Transverse colon (tissue), 4 donors: ENCODE measurements at regions not wholly inside any gene's neighbourhood (a gene's known extent, or its start where the extent isn't known, plus 50 kb on each side); places are given as distances from the start of the nearest gene placed in this dataset.

ENCODE experiments used
- DNase-seq: peaks from one replicate; pipeline ENCODE4 v3.0.0-alpha.2; 2019
- H3K27ac ChIP-seq, 4 donors: fragments of 200-600 bp; sonication (generic); 2 replicates each; pipeline ENCODE4 v1.5.1; 2016 to 2018; ENCODE audit warnings: inconsistent platforms in 4 of 4
- H3K27me3 ChIP-seq: fragments of 200-600 bp; sonication (generic); 2 replicates; pipeline ENCODE4 v1.5.1; 2017; ENCODE audit warnings: inconsistent platforms
- H3K36me3 ChIP-seq, 4 donors: fragments of 200-600 bp; sonication (generic); 2 replicates each; pipeline ENCODE4 v1.5.1; 2017 to 2019; ENCODE audit warnings: inconsistent platforms in 4 of 4
- H3K4me1 ChIP-seq, 4 donors: fragments of 200-600 bp; sonication (generic); 2 replicates each; pipeline ENCODE4 v1.5.1; 2017 to 2020; ENCODE audit warnings: inconsistent platforms in 4 of 4
- H3K4me3 ChIP-seq, 4 donors: fragments of 200-600 bp; sonication (generic); 1 replicate in 1 of 4; 2 replicates in 3 of 4; pipeline versions ENCODE4 v1.5.1 to v1.6.1; 2017 to 2019; ENCODE audit warnings: inconsistent platforms in 4 of 4
- H3K9me3 ChIP-seq, 2 donors: fragments of 200-600 bp; sonication (generic); 2 replicates each; pipeline ENCODE4 v1.5.1; 2017 to 2019; ENCODE audit warnings: inconsistent platforms in 2 of 2
- EP300 ChIP-seq: sonication (generic); formaldehyde crosslinking; IDR thresholded peaks from one replicate; pipeline ENCODE4 v1.6.1; 2017; ENCODE audit warnings: antibody characterized with exemption, low read depth
- POLR2A ChIP-seq: fragments of 450-650 bp; IDR thresholded peaks from one replicate; pipeline ENCODE4 v1.6.1; 2016; ENCODE audit warnings: antibody characterized with exemption, mild to moderate bottlenecking, moderate library complexity
- POLR2AphosphoS5 ChIP-seq, 3 donors: sonication (generic); formaldehyde crosslinking; IDR thresholded peaks; one replicate each; pipeline ENCODE4 v1.6.1; 2016; ENCODE audit warnings: antibody characterized with exemption in 3 of 3
- WGBS, 2 donors: methylation state at CpG; one replicate each; pipeline ENCODE4 v1.1.5; 2018; ENCODE audit warnings: low coverage in 1 of 2; 5-methylcytosine and 5-hydroxymethylcytosine counted together
- in situ Hi-C, 4 donors: fragments of 200-750 bp; cut with MboI; loops; one replicate each; pipeline versions ENCODE4 v1.15.0 to v1.15.1; 2017; ENCODE audit warnings: low sequenced_read_pairs in 3 of 4, low pct_ligation_motif_present in 1 of 4, low pct_unique_long_range_greater_than_20kb in 1 of 4
- intact Hi-C: fragments of 100-400 bp; cut with DNase I; formaldehyde crosslinking; loops from one replicate; pipeline ENCODE4 v1.15.1; 2023; ENCODE audit warnings: low total_unique reads
- TF ChIP-seq, protein P1 (sequence below), 5 experiments: fragments of 200-600 bp in 3 of 5; fragments of 450-650 bp in 2 of 5; sonication (generic) in 3 of 5; IDR thresholded peaks; 1 replicate in 2 of 5; 2 replicates in 3 of 5; pipeline ENCODE4 v1.5.1; 2016 to 2017; ENCODE audit warnings: antibody characterized with exemption in 5 of 5, inconsistent platforms in 3 of 5, mild to moderate bottlenecking in 2 of 5, moderate library complexity in 1 of 5

DNA sequence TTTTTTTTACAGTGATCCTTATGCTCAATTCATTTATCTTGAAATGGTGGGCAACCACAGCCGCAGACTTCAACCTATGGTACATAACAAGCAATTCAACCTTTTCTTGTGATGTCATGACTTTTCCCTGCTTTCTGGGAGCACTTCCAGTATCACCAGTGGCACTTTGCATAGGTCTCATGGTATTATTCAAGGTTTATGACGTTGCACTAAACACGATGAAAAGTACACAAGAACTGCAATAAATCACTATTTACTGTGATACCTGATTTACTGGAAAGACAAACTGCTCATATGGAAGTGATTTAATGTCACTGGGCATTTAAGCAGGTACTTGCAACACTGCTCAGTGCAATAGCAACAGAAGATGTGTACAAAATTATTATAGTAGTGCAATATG, 251.7 kb upstream of the CXCL12 start:
- no peak for TF ChIP-seq POLR2AphosphoS5 (IDR thresholded peaks at IDR 0.05)
- no peak for TF ChIP-seq EP300
- TF ChIP-seq POLR2A, result no peak
- TF ChIP-seq, protein P1, sequence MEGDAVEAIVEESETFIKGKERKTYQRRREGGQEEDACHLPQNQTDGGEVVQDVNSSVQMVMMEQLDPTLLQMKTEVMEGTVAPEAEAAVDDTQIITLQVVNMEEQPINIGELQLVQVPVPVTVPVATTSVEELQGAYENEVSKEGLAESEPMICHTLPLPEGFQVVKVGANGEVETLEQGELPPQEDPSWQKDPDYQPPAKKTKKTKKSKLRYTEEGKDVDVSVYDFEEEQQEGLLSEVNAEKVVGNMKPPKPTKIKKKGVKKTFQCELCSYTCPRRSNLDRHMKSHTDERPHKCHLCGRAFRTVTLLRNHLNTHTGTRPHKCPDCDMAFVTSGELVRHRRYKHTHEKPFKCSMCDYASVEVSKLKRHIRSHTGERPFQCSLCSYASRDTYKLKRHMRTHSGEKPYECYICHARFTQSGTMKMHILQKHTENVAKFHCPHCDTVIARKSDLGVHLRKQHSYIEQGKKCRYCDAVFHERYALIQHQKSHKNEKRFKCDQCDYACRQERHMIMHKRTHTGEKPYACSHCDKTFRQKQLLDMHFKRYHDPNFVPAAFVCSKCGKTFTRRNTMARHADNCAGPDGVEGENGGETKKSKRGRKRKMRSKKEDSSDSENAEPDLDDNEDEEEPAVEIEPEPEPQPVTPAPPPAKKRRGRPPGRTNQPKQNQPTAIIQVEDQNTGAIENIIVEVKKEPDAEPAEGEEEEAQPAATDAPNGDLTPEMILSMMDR (IDR thresholded peaks at IDR 0.05), result no peak
- DNase-seq, result no peak
- no peak overlapping the region for H3K27ac ChIP-seq
- in situ Hi-C loops, result no loop called here
- no peaks in the 10 kb centered on the region for H3K36me3 ChIP-seq
- 15 to 48% methylated on average over 3 of the region's 3 CpGs for WGBS, 2 donors
- H3K4me1 ChIP-seq, result no peaks in the 10 kb centered on the region
- H3K27me3 ChIP-seq, result no peaks in the 10 kb centered on the region
- intact Hi-C loops, result no loop called here
- H3K9me3 ChIP-seq, result no peaks in the 10 kb centered on the region
- H3K4me3 ChIP-seq, result no peak overlapping the region

DNA sequence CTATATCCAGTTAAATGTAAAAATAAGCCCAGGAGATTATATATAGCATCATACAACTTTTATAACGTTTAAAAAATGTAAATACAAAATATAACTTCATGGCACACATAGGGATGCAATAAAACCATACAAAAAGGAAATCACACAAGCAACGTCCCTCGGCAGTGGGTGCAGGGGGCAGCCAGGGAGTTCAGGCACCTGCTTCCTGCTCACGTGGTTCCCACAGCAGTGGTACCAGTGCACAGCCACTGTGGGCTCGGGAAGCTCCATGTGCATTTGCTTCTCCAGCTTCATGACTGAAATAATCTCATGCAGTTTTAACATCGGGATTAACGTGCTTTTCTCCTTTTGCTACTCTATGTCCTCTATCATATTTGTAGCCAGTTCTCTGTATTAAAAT, 255.5 kb upstream of the CXCL12 start:
- intact Hi-C loops (no loop called here), in situ Hi-C loops (no loop called here)
- H3K27ac ChIP-seq, result no peak overlapping the region
- 29 to 32% methylated on average over 7 of the region's 7 CpGs for WGBS, 2 donors
- DNase-seq, result peak; percentile 11
- no peaks in the 10 kb centered on the region for H3K9me3 ChIP-seq
- H3K4me1 ChIP-seq, result no peaks in the 10 kb centered on the region
- no peaks in the 10 kb centered on the region for H3K36me3 ChIP-seq
- TF ChIP-seq EP300 (no peak), POLR2AphosphoS5 (IDR thresholded peaks at IDR 0.05) (no peak), POLR2A (no peak)
- TF ChIP-seq, protein P1 (IDR thresholded peaks at IDR 0.05), result no peak
- no peak overlapping the region for H3K4me3 ChIP-seq
- no peaks in the 10 kb centered on the region for H3K27me3 ChIP-seq

DNA sequence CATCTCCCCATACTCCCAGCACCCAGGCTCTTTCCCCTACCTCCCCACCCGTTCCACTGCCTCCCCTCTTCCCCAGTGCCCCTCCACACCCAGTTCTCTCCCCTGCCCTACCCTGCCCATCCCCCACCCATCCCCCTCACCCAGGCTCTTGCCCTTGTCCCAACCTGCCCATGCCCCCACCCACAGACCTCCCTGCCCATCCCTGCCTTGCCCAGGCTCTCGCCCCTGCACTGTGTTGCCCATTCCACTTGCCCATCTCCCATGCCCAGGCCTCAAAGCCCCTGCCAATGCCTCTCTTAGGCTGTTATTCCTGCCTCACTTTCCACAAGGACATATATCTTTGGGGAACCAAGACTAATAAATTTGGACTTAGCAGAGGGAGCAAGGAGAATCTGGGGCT, 262.6 kb upstream of the CXCL12 start:
- WGBS, 2 donors, result 87 to 100% methylated on average over 1 to 2 of the region's 2 CpGs
- Histone ChIP-seq H3K36me3 (no peaks in the 10 kb centered on the region), H3K27me3 (no peaks in the 10 kb centered on the region), H3K27ac (no peak overlapping the region), H3K4me1 (peaks cover 0 to 7% (median 0%) of the 10 kb centered on the region in 4 donors), H3K9me3 (no peaks in the 10 kb centered on the region), H3K4me3 (no peak overlapping the region)
- intact Hi-C loops (no loop called here), in situ Hi-C loops (no loop called here)
- no peak for DNase-seq
- TF ChIP-seq, protein P1 (IDR thresholded peaks at IDR 0.05), result no peak
- TF ChIP-seq POLR2A (no peak), POLR2AphosphoS5 (IDR thresholded peaks at IDR 0.05) (no peak), EP300 (no peak)

DNA sequence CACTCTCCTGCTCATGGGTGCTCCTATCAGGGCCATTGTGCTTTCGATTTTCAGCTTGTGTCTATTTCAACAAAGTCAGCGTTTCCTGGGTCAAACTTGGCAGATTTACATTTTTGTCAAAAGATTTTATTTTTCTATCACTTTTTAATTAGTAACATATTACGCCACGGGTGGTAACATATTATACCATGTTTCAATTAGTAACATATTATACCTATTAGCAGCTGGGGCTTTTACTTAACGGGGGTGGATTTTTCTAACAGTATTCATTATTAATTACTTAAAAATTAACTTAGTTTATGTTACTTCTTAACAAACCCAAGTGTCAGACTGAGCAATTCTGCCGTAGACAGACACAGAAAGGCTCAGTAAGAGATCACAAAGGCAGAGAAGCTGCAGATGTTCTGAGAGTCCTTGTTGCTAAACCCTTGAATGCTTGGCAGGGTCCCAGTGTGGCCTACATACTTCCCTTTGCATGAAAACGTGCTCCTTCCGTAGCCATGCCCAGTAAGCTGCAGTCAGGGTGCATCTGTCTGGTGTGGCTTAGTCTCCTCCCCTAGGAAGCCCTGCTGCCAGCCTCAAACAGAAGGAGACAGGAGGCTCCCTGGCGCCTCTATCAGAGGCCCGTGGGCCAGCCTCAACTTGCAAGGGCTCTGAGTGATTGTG, 263.1 kb upstream of the CXCL12 start:
- no peaks in the 10 kb centered on the region for H3K36me3 ChIP-seq
- H3K9me3 ChIP-seq, result no peaks in the 10 kb centered on the region
- no peak overlapping the region for H3K27ac ChIP-seq
- TF ChIP-seq POLR2AphosphoS5 (IDR thresholded peaks at IDR 0.05) (no peak), POLR2A (no peak), EP300 (no peak)
- TF ChIP-seq, protein P1 (IDR thresholded peaks at IDR 0.05), result no peak
- in situ Hi-C loops, result no loop called here
- intact Hi-C loops, result no loop called here
- H3K4me1 ChIP-seq, result peaks cover 0 to 7% (median 0%) of the 10 kb centered on the region in 4 donors
- no peak for DNase-seq
- WGBS, 2 donors, result 60 to 70% methylated on average over 5 to 10 of the region's 10 CpGs
- no peak overlapping the region for H3K4me3 ChIP-seq
- no peaks in the 10 kb centered on the region for H3K27me3 ChIP-seq
